Rectal smooth muscle tissue (tissue), 1 donor: ENCODE measurements at regions not wholly inside any gene's neighbourhood (a gene's known extent, or its start where the extent isn't known, plus 50 kb on each side); places are given as distances from the start of the nearest gene placed in this dataset.

Experiments
- H3K27ac ChIP-seq: one replicate; pipeline ENCODE4 v1.7.0; 2013; ENCODE audit warnings: low read depth, low read length, inconsistent platforms
- H3K27me3 ChIP-seq: one replicate; pipeline ENCODE4 v1.7.0; 2013; ENCODE audit warnings: low read length; ENCODE audit not compliant: control insufficient read depth, insufficient read depth
- H3K36me3 ChIP-seq: one replicate; pipeline ENCODE4 v1.7.0; 2013; ENCODE audit warnings: low read length; ENCODE audit not compliant: control insufficient read depth, insufficient read depth
- H3K4me1 ChIP-seq: one replicate; pipeline ENCODE4 v1.7.0; 2013; ENCODE audit warnings: low read length; ENCODE audit not compliant: control insufficient read depth, insufficient read depth
- H3K4me3 ChIP-seq: one replicate; pipeline ENCODE4 v1.7.0; 2013; ENCODE audit warnings: low read length
- H3K9ac ChIP-seq: one replicate; pipeline ENCODE4 v1.7.0; 2013; ENCODE audit warnings: low read length

DNA sequence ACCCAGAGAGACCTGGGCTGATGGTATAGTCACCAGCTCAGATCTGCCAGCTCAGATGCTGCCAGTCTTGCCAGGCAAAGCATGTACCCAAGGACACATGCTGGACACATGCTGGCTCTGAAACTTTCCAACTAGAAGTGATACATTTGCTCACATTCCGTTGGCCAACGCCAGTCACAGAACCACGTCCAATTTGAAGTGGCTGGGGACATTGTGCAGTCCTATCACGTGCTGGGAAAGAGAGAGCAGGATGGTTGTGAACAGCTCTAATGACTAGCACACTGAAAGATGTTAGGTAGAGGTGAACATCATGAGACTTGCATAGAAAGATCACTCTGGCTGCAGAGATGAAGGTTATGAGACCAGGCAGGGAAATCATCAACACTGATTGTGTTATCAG lies 308.5 kb upstream of the ROPN1 start:
- no peaks in the 10 kb centered on the region for H3K36me3 ChIP-seq
- no peaks in the 10 kb centered on the region for H3K4me1 ChIP-seq
- H3K27me3 ChIP-seq, result no peaks in the 10 kb centered on the region
- no peak overlapping the region for H3K4me3 ChIP-seq
- no peak overlapping the region for H3K27ac ChIP-seq
- no peak overlapping the region for H3K9ac ChIP-seq

DNA sequence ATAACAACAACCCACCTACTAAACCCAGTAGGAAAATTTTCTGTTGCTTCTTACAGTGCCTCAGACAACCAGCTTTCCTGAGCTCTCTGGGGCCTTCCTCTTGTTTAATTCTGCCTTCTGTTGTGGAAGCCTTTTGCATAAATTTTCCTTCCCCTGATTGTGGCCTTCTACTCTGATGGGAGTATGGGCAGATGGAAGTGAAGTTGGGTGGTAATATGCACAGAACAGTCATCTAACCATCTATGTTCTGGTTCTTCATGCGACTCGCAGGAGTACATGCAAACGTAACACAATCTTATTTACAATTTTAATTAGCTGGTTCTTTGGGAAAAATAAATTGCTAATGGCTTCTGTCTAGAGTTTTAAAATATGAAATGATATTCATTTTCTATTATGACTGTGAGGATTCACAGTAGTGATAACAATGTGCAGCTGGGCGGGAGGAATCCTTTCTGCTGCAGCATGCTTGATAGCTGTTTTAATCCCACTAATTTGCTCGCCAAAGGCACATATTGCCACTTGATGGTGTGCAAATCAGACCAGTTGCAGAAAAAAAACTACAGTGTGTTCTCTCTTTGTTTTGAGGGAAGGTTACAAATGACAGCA lies 311.5 kb upstream of the ROPN1 start:
- Histone ChIP-seq H3K4me1 (no peaks in the 10 kb centered on the region), H3K36me3 (no peaks in the 10 kb centered on the region), H3K9ac (no peak overlapping the region), H3K27me3 (no peaks in the 10 kb centered on the region), H3K27ac (no peak overlapping the region), H3K4me3 (no peak overlapping the region)

DNA sequence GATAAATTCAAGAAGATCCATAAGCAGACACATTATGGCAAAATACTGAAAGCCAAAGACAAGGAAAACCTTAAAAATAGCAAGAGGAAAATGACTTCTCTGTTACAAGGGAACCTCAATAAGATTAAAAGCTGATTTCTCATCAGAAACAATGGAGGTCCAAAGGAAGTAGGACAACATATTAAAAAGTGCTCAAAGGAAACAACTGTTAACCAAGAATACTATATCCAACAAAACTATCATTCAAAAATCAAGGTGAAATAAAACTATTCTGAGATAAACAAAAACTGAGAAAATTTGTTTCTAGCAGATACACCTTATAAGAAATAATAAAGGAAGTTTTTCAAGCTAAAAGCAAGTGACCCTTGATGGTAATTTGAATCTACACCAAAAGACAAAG lies 314.7 kb upstream of the ROPN1 start:
- Histone ChIP-seq H3K27me3 (no peaks in the 10 kb centered on the region), H3K27ac (no peak overlapping the region), H3K4me1 (no peaks in the 10 kb centered on the region), H3K9ac (no peak overlapping the region), H3K36me3 (no peaks in the 10 kb centered on the region), H3K4me3 (no peak overlapping the region)

DNA sequence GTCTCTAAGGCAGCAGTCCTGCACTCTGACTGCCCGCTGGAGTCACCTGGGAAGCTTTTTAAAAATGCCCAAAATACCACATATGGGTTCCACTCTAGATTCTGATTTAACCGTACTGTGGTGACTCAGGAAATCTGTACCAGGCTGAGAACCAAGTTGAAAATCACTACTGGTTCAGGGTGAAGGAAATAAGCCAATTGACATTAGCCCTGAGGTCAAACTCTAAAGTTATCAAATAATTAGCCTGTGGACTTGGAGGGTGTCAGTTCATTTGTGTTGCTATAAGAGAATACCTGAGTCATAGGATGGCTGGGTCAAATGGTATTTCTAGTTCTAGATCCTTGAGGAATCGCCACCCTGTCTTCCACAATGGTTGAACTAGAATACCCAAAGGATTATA lies 321.7 kb upstream of the ROPN1 start:
- H3K27me3 ChIP-seq, result no peaks in the 10 kb centered on the region
- H3K4me3 ChIP-seq, result no peak overlapping the region
- H3K36me3 ChIP-seq, result no peaks in the 10 kb centered on the region
- no peaks in the 10 kb centered on the region for H3K4me1 ChIP-seq
- H3K27ac ChIP-seq, result no peak overlapping the region
- no peak overlapping the region for H3K9ac ChIP-seq

DNA sequence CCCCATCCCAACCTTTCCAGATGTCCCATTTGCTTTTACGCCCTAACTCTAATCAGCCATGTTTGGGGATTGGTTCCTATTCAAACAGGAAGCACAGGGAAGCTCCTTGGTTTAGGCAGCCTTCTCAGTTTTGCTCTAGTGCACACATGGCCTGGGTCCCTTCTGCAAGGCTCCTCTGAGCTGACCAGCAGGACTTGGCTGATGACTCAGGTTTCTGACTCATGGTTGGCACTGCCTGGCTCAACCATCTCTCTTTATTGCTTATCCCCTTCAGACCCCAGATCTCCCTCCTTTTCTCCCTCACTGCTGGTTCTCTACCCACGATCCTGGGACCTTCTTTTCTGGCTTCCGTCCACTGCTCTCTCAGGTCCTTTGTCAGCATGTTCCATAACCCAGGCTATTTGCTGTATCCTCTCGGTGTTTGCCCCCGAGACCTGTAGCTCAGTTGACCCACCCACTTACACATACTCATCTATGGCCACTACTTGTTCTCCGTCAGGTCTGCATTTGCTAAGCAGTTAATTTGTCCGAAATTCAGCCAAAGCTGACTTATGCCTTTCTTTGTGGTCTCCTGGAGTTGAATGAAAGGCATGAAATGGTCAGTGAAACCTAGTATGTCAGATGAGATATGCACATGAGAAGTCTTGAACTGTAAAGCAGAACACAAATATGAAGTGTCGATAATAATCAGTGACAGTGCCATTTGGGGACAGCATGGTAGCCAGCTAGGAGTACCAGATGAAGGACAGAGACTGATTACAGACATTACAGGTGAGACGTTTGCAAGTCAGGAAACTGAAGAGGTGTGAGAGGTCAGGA lies 323.5 kb upstream of the ROPN1 start:
- no peak overlapping the region for H3K27ac ChIP-seq
- H3K9ac ChIP-seq, result no peak overlapping the region
- no peaks in the 10 kb centered on the region for H3K27me3 ChIP-seq
- no peaks in the 10 kb centered on the region for H3K36me3 ChIP-seq
- H3K4me1 ChIP-seq, result no peaks in the 10 kb centered on the region
- H3K4me3 ChIP-seq, result no peak overlapping the region

DNA sequence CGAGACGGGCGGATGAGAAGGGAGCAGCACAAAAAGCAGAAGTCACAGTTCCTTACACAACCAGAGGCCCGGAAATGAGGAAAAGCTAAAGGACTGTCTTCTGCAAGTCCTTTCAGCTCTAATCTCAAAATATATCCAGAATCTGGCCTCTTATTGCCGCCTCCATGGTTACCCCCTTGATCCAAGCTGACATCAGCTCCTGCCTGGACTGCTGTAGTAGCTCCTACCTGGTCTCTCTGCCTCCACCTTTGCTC lies 324.0 kb upstream of the ROPN1 start:
- Histone ChIP-seq H3K27ac (no peak overlapping the region), H3K27me3 (no peaks in the 10 kb centered on the region), H3K9ac (no peak overlapping the region), H3K36me3 (no peaks in the 10 kb centered on the region), H3K4me3 (no peak overlapping the region), H3K4me1 (no peaks in the 10 kb centered on the region)

DNA sequence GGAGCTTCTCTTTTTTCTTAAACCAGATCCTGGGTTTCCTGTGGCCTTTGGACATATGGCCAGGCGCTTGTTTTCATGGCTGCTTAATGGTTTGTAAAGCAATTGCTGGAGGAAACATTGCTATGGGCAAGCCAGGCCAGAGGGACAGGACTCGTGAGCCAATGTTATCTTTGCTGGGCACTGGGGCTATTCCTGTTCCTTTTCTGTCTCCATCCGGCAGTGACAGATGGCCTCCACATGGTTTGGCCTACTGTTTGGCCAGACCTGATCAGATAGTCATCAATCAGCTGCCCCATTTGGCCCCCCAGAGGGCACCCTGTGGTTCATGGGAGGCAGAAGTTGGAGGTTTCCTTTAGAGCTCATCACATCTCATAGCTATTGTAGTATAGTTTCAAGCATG lies 326.1 kb upstream of the ROPN1 start:
- Histone ChIP-seq H3K27ac (no peak overlapping the region), H3K36me3 (no peaks in the 10 kb centered on the region), H3K27me3 (no peaks in the 10 kb centered on the region), H3K4me3 (no peak overlapping the region), H3K9ac (no peak overlapping the region), H3K4me1 (no peaks in the 10 kb centered on the region)

DNA sequence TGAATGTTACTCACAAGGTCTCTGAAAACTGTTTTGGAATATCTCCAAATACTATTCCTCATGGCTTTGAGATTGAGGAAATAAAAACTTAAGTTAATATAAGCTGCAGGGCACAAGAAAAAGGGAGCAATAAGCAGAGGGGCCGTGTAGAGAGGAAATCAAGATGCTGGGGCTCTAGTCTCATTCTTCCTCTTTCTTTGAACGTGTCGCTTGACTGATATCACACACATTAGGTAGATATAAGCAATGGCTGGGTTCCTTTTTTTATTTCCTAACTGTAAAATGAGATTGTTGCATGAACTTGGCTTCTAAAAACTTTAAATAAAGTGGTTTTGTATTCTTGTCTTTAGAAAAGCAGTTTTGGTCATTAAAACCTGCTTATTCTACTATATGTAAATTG lies 326.7 kb upstream of the ROPN1 start:
- Histone ChIP-seq H3K4me1 (no peaks in the 10 kb centered on the region), H3K27ac (no peak overlapping the region), H3K9ac (no peak overlapping the region)

DNA sequence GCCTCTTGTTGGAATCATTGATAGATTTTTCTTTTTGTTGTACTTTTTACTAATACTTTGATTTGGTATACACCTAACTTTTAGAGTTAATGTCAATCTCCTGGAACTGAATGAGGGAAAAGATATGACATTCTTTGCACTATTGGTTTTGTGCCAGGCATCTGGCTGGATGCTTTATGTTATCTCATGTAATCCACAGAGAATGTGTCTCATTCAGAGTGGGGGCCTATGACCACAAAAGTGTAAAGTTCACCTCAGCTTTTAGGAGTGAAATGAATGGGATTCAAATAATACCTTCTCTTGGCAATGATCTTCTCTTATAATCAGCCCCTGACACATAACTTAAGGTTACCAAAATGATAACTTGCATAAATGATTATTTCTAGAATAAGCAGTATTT lies 329.1 kb upstream of the ROPN1 start:
- no peaks in the 10 kb centered on the region for H3K4me1 ChIP-seq
- H3K4me3 ChIP-seq, result no peak overlapping the region
- no peaks in the 10 kb centered on the region for H3K27me3 ChIP-seq
- H3K36me3 ChIP-seq, result no peaks in the 10 kb centered on the region
- no peak overlapping the region for H3K27ac ChIP-seq
- no peak overlapping the region for H3K9ac ChIP-seq

More for the DNA sequence above, 326.7 kb upstream of the ROPN1 start:
- Histone ChIP-seq H3K27me3 (no peaks in the 10 kb centered on the region), H3K4me3 (no peak overlapping the region), H3K36me3 (no peaks in the 10 kb centered on the region)

DNA sequence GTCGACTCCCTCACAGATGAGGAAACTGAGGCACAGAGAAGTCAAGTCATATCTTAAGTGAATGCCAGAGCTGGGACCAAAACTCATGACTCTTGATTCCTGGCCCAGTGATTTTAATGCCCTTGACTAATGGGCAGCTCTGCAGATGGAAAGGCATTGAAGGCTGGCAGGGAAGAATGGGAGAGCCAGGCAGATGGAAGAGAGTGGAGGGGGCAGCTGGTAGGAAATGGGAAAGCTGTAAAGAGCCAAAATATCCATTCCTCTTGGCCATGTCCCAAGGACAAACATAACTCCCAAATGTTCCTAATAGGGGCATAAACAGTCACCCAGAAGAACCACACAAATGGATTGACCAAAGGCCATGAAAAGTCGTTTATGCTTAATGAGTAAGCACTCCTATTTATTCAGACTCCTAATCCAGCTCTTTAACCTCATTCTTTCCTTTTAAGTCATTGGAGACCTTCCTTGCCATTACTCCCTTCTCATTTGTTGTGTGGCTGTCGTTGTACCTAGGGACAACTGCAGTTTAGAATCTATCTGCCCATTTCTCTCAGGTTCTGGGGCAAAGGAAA lies 330.5 kb upstream of the ROPN1 start:
- H3K27me3 ChIP-seq, result no peaks in the 10 kb centered on the region
- no peak overlapping the region for H3K9ac ChIP-seq
- no peak overlapping the region for H3K4me3 ChIP-seq
- no peaks in the 10 kb centered on the region for H3K4me1 ChIP-seq
- H3K36me3 ChIP-seq, result no peaks in the 10 kb centered on the region
- no peak overlapping the region for H3K27ac ChIP-seq

DNA sequence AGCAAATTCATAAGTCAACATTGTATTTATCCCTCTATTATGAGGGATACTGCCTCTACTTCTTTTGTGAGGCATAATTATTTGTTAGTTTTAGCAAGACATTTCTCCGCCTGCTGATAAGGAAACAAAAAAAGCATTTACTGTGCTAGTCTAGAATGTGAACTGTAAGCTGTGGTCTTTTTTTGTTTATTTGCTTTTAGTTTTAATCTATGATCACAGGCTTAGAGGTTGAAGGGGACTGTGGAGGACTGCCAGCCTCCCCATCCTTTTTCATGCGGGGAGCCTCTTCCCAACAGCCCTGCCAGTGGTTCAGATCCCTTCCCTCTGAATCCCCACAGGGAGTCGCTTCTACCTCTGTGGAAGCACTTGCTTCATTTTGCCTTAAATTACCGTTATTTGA lies 331.0 kb upstream of the ROPN1 start:
- Histone ChIP-seq H3K9ac (no peak overlapping the region), H3K4me1 (no peaks in the 10 kb centered on the region), H3K27ac (no peak overlapping the region), H3K4me3 (no peak overlapping the region), H3K27me3 (no peaks in the 10 kb centered on the region), H3K36me3 (no peaks in the 10 kb centered on the region)

DNA sequence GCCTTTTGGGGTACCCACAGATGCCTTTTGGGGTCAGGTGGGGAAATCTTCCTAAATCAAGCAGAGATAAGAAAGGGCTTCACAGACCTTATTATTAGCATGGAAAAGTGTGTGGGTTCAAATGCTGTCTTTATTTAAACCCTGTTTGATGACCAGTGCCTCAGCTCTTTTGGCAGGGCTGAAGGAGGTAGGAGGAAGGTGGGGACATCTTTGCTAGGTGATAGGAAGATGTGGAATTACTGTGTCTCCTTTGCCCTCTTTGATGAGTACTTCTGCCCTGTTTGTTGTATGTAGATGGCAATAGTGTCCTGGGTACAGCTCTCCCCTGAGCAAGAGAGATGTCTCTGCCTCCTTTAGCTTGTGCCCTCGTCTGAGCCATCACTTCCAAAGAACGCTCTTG lies 333.3 kb upstream of the ROPN1 start:
- Histone ChIP-seq H3K4me1 (no peaks in the 10 kb centered on the region), H3K4me3 (no peak overlapping the region), H3K9ac (no peak overlapping the region), H3K27me3 (no peaks in the 10 kb centered on the region), H3K36me3 (no peaks in the 10 kb centered on the region), H3K27ac (no peak overlapping the region)

DNA sequence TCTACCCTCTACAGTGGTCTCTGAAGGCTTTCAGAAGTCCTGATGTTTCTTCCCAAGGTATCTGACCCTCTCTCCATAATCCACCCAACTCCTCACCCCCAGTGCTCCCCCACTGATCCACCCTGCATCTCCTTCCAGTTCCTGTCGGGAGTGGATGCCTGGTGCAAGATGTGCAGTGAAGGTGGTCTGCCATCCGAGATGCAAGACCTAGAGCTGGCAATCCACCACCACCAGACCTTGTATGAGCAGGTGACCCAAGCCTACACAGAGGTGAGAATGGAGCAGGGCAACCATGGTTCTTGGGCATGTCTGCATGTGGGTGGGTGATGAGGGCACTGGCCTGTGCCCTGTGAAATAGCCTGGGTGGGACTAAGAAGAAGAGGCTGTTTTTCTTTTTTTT lies 337.8 kb upstream of the ROPN1 start:
- H3K27ac ChIP-seq, result no peak overlapping the region
- H3K27me3 ChIP-seq, result no peaks in the 10 kb centered on the region
- H3K9ac ChIP-seq, result no peak overlapping the region
- no peak overlapping the region for H3K4me3 ChIP-seq
- H3K36me3 ChIP-seq, result no peaks in the 10 kb centered on the region
- H3K4me1 ChIP-seq, result no peaks in the 10 kb centered on the region
